ENCODE measurements at regions not wholly inside any gene's neighbourhood (a gene's known extent, or its start where the extent isn't known, plus 50 kb on each side); places are given as distances from the start of the nearest gene placed in this dataset.
A peak's percentile ranks its signal among the peaks of the same experiment; 100 is the strongest.

GRCh38 chr2:107376909-107377308 lies 449.8 kb upstream of the RGPD4 start (continued):
- TF ChIP-seq ATF2 (CRISPR knock-in tag; IDR thresholded peaks at IDR 0.05; ENCODE audit: borderline replicate concordance, low read depth): no peak

- no peak overlapping the region for H3K27ac Mint-ChIP-seq
- peaks cover 33% of the 10 kb centered on the region for H3K9me3 Mint-ChIP-seq
- ATAC-seq: peak; percentile 47
- ChIA-PET POLR2A (no interaction called here), CTCF (no interaction called here)
- peaks cover 17% of the 10 kb centered on the region for H3K36me3 Mint-ChIP-seq
- no peak for DNase-seq (ENCODE audit: low spot score)
- no peak for TF ChIP-seq ZSCAN18 (CRISPR knock-in tag; IDR thresholded peaks at IDR 0.05)
- TF ChIP-seq GABPB1 (CRISPR knock-in tag; IDR thresholded peaks at IDR 0.05): no peak
- TF ChIP-seq ELF4 (CRISPR knock-in tag; IDR thresholded peaks at IDR 0.05; ENCODE audit: low read depth): no peak
- TF ChIP-seq FOXJ3 (CRISPR knock-in tag; IDR thresholded peaks at IDR 0.05; ENCODE audit: borderline replicate concordance): no peak
- no peak for TF ChIP-seq SP1 (CRISPR knock-in tag; conservative IDR thresholded peaks at IDR 0.05)
- TF ChIP-seq ZNF671 (CRISPR knock-in tag; IDR thresholded peaks at IDR 0.05): no peak
- H3K4me3 Mint-ChIP-seq: no peak overlapping the region
- H3K4me1 Mint-ChIP-seq: no peaks in the 10 kb centered on the region
- no peaks in the 10 kb centered on the region for H3K27me3 Mint-ChIP-seq (ENCODE audit: low read depth)
Observed at GRCh38 chr2:107380912-107381311, 445.8 kb upstream of the RGPD4 start.

GRCh38 chr2:107383691-107384090 lies 443.0 kb upstream of the RGPD4 start:
- Mint-ChIP-seq H3K27ac (no peak overlapping the region), H3K4me1 (no peaks in the 10 kb centered on the region), H3K27me3 (ENCODE audit: low read depth) (no peaks in the 10 kb centered on the region), H3K36me3 (peaks cover 27% of the 10 kb centered on the region), H3K9me3 (peaks cover 49% of the 10 kb centered on the region), H3K4me3 (no peak overlapping the region)
- CTCF ChIA-PET: no interaction called here
- no peak for DNase-seq (ENCODE audit: low spot score)
- no peak for ATAC-seq
- POLR2A ChIA-PET: no interaction called here
- TF ChIP-seq TEAD4 (CRISPR knock-in tag; IDR thresholded peaks at IDR 0.05) (no peak), CBFB (CRISPR knock-in tag; IDR thresholded peaks at IDR 0.05; ENCODE audit: low read depth) (no peak), FOXP1 (CRISPR knock-in tag; IDR thresholded peaks at IDR 0.05; ENCODE audit: borderline replicate concordance) (no peak), ZNF317 (CRISPR knock-in tag; IDR thresholded peaks at IDR 0.05; ENCODE audit: borderline replicate concordance, low read depth) (no peak), ZBTB43 (CRISPR knock-in tag; IDR thresholded peaks at IDR 0.05) (no peak), ZNF121 (CRISPR knock-in tag; IDR thresholded peaks at IDR 0.05) (no peak), PRRX2 (CRISPR knock-in tag; IDR thresholded peaks at IDR 0.05) (no peak), ELF4 (CRISPR knock-in tag; IDR thresholded peaks at IDR 0.05; ENCODE audit: low read depth) (no peak), MXD4 (CRISPR knock-in tag; IDR thresholded peaks at IDR 0.05; ENCODE audit: borderline replicate concordance) (no peak), FOXK1 (CRISPR knock-in tag; IDR thresholded peaks at IDR 0.05) (no peak), RELA (CRISPR knock-in tag; IDR thresholded peaks at IDR 0.05; ENCODE audit: borderline replicate concordance) (no peak), CDX4 (CRISPR knock-in tag; IDR thresholded peaks at IDR 0.05; ENCODE audit: borderline replicate concordance) (no peak), ZNF219 (CRISPR knock-in tag; IDR thresholded peaks at IDR 0.05; ENCODE audit: borderline replicate concordance) (no peak), MLX (CRISPR knock-in tag; IDR thresholded peaks at IDR 0.05) (no peak), ZSCAN18 (CRISPR knock-in tag; IDR thresholded peaks at IDR 0.05) (no peak), NR3C1 (CRISPR knock-in tag; conservative IDR thresholded peaks at IDR 0.05; ENCODE audit: low read depth) (no peak), MAX (CRISPR knock-in tag; IDR thresholded peaks at IDR 0.05) (no peak), ZNF532 (CRISPR knock-in tag; IDR thresholded peaks at IDR 0.05; ENCODE audit: borderline replicate concordance) (no peak)
